Osteoblast (primary cell): ENCODE measurements at regions not wholly inside any gene's neighbourhood (a gene's known extent, or its start where the extent isn't known, plus 50 kb on each side); places are given as distances from the start of the nearest gene placed in this dataset.

Experiments
- DNase-seq: peaks from one replicate; pipeline ENCODE4 v3.0.0; 2011; ENCODE audit warnings: low spot score, mixed read lengths; ENCODE audit not compliant: insufficient read length; ENCODE audit errors: missing footprints
- H2AFZ ChIP-seq: 2 replicates; pipeline ENCODE4 v1.6.0; 2011; ENCODE audit warnings: mild to moderate bottlenecking, low read length
- H3K27ac ChIP-seq: 2 replicates; pipeline ENCODE4 v1.5.1; 2011; ENCODE audit warnings: mild to moderate bottlenecking, low read depth, low read length, moderate library complexity
- H3K27me3 ChIP-seq: 2 replicates; pipeline ENCODE4 v1.6.0; 2012; ENCODE audit warnings: mild to moderate bottlenecking, control low read depth, inconsistent platforms, low read length, moderate library complexity; ENCODE audit not compliant: insufficient read depth
- H3K36me3 ChIP-seq: 2 replicates; pipeline ENCODE4 v1.5.1; 2011; ENCODE audit warnings: mild to moderate bottlenecking, low read length, control low read depth, moderate library complexity; ENCODE audit not compliant: insufficient read depth
- H3K4me1 ChIP-seq: 2 replicates; pipeline ENCODE4 v1.5.1; 2011; ENCODE audit warnings: mild to moderate bottlenecking, low read length, control low read depth, moderate library complexity; ENCODE audit not compliant: insufficient read depth
- H3K4me2 ChIP-seq: 2 replicates; pipeline ENCODE4 v1.6.0; 2011; ENCODE audit warnings: mild to moderate bottlenecking, low read length; ENCODE audit not compliant: insufficient read depth
- H3K4me3 ChIP-seq: fragments of 200-600 bp; sonication (generic); 3 replicates; pipeline ENCODE4 v1.5.1; 2012; ENCODE audit warnings: mild to moderate bottlenecking, low read length, inconsistent platforms; ENCODE audit not compliant: insufficient read depth
- H3K79me2 ChIP-seq: 2 replicates; pipeline ENCODE4 v1.6.0; 2012; ENCODE audit warnings: mild to moderate bottlenecking, low read length, control low read depth, inconsistent platforms; ENCODE audit not compliant: insufficient read depth
- H3K9me3 ChIP-seq: 2 replicates; pipeline ENCODE4 v1.5.1; 2011; ENCODE audit warnings: low read depth, low read length, control low read depth
- H4K20me1 ChIP-seq: 2 replicates; pipeline ENCODE4 v1.6.0; 2012; ENCODE audit warnings: mild to moderate bottlenecking, low read length, control low read depth; ENCODE audit not compliant: insufficient read depth
- TF ChIP-seq, protein P1 (sequence below): IDR thresholded peaks from 2 replicates; pipeline ENCODE4 v1.5.1; 2011; ENCODE audit warnings: mild to moderate bottlenecking, low read depth, low read length, moderate library complexity; ENCODE audit errors: extremely low read depth

DNA sequence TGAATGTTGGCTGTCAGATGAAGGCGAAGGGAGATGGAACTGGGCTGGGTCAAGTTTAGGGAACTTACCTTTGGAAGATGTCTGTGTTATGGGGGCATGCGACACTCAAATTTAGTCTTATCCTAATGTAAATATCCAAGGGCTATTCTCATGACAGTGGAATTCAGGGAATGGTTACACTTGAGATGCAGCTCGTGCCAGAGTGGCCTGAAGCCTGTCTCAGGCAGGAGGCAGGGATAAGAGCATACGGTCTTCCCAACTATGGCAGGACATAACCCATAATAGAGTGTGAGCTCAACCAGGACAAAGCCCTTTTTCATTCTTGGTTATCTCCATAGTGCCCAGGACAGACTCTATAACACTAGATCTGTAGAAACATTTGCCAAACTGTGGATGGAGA, 393.3 kb upstream of the CDH11 start:
- no peaks in the 10 kb centered on the region for H3K4me1 ChIP-seq
- H3K36me3 ChIP-seq, result no peaks in the 10 kb centered on the region
- no peak for DNase-seq
- no peak overlapping the region for H2AFZ ChIP-seq
- H3K4me2 ChIP-seq, result no peak overlapping the region
- no peak overlapping the region for H3K4me3 ChIP-seq
- H4K20me1 ChIP-seq, result no peaks in the 10 kb centered on the region
- H3K27me3 ChIP-seq, result no peaks in the 10 kb centered on the region
- no peak overlapping the region for H3K27ac ChIP-seq
- TF ChIP-seq, protein P1, sequence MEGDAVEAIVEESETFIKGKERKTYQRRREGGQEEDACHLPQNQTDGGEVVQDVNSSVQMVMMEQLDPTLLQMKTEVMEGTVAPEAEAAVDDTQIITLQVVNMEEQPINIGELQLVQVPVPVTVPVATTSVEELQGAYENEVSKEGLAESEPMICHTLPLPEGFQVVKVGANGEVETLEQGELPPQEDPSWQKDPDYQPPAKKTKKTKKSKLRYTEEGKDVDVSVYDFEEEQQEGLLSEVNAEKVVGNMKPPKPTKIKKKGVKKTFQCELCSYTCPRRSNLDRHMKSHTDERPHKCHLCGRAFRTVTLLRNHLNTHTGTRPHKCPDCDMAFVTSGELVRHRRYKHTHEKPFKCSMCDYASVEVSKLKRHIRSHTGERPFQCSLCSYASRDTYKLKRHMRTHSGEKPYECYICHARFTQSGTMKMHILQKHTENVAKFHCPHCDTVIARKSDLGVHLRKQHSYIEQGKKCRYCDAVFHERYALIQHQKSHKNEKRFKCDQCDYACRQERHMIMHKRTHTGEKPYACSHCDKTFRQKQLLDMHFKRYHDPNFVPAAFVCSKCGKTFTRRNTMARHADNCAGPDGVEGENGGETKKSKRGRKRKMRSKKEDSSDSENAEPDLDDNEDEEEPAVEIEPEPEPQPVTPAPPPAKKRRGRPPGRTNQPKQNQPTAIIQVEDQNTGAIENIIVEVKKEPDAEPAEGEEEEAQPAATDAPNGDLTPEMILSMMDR, result no peak
- H3K79me2 ChIP-seq, result no peaks in the 10 kb centered on the region
- no peaks in the 10 kb centered on the region for H3K9me3 ChIP-seq

DNA sequence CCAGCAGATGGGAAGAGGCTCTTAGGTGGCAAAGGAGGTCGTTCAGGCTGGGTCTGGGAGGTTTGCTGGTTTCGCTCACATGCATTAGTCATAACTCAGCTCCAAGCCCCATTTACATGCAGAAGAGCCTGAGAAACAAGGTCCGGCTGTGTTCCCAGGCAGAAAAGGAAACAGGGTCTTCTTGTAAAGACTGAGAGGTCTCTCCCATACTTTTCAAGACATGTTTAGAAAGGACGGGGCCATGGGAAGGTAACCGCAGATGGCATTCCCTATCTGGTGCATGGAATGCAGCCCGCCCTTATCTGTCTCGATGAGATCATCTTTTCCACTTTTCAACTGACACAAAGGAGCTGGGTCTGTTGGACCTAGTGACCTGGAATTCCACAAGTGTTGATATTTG, 389.0 kb upstream of the CDH11 start:
- Histone ChIP-seq H3K79me2 (no peaks in the 10 kb centered on the region), H3K36me3 (no peaks in the 10 kb centered on the region), H3K9me3 (no peaks in the 10 kb centered on the region), H2AFZ (no peak overlapping the region), H3K4me1 (no peaks in the 10 kb centered on the region), H3K4me3 (no peak overlapping the region), H4K20me1 (no peaks in the 10 kb centered on the region), H3K27ac (no peak overlapping the region), H3K27me3 (no peaks in the 10 kb centered on the region), H3K4me2 (no peak overlapping the region)
- TF ChIP-seq, protein P1, result no peak
- DNase-seq, result no peak

DNA sequence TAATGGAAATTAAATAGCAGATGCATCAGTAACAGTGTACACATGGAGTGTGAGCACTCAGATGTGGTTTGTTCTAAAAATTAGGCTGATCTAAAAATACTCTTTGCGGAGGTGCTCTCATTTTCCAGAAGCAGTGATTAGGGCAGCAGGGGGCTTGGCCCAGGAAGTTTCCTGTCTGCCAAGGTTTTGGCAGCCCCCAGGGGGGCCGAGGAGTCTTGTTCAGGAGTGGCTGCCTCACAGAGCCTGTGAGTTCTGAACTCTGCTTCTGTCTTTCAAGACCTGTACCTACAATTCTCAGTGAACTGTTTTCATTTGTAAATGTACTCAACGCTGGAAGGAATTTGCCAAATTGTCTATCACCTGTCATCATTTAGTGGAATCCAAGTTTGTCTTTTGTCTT, 388.4 kb upstream of the CDH11 start:
- H3K36me3 ChIP-seq, result no peaks in the 10 kb centered on the region
- TF ChIP-seq, protein P1, result no peak
- H4K20me1 ChIP-seq, result no peaks in the 10 kb centered on the region
- no peak overlapping the region for H3K27ac ChIP-seq
- DNase-seq, result no peak
- no peaks in the 10 kb centered on the region for H3K9me3 ChIP-seq
- no peaks in the 10 kb centered on the region for H3K4me1 ChIP-seq
- no peaks in the 10 kb centered on the region for H3K27me3 ChIP-seq
- no peak overlapping the region for H3K4me3 ChIP-seq
- H2AFZ ChIP-seq, result no peak overlapping the region
- no peaks in the 10 kb centered on the region for H3K79me2 ChIP-seq
- H3K4me2 ChIP-seq, result no peak overlapping the region

DNA sequence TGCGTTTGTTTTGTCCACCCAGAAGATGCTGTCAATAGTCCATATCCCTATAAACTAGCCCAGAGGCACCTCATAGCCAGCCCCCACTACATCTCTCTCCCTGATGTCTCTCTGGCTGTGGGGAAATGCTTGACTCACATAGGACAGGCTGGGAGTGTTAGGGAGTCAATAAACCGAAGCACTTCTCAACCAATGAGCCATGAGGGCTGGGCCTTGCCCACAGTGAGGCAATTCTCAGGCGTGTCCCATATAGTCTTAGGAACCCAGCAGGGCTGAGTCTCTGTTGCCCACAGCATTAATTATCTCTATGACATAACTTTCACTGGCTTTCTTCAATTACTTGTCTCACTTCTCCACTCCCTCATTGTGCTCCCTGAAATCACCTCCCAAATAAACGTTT, 387.3 kb upstream of the CDH11 start:
- Histone ChIP-seq H3K4me1 (no peaks in the 10 kb centered on the region), H3K79me2 (no peaks in the 10 kb centered on the region), H3K27me3 (no peaks in the 10 kb centered on the region), H3K9me3 (no peaks in the 10 kb centered on the region), H2AFZ (no peak overlapping the region), H3K36me3 (no peaks in the 10 kb centered on the region), H3K27ac (no peak overlapping the region), H4K20me1 (no peaks in the 10 kb centered on the region), H3K4me2 (no peak overlapping the region), H3K4me3 (no peak overlapping the region)
- TF ChIP-seq, protein P1, result no peak
- DNase-seq, result no peak
